K562 (cell line): ENCODE measurements at regions not wholly inside any gene's neighbourhood (a gene's known extent, or its start where the extent isn't known, plus 50 kb on each side); places are given as distances from the start of the nearest gene placed in this dataset.
A peak's percentile ranks its signal among the peaks of the same experiment; 100 is the strongest.

Source experiments
- BDP1 ChIP-seq: IDR thresholded peaks from 3 replicates; pipeline ENCODE4 v1.6.1; 2011; ENCODE audit not compliant: insufficient read length, insufficient read depth
- BRD4 ChIP-seq: fragments of 200-600 bp; sonication (generic); IDR thresholded peaks from 2 replicates; pipeline ENCODE4 v1.6.1; 2017; ENCODE audit warnings: inconsistent platforms
- DPF2 ChIP-seq: fragments of 450-650 bp; IDR thresholded peaks from 2 replicates; pipeline ENCODE4 v1.6.1; 2016
- ESRRB ChIP-seq: fragments of 250-450 bp; sonication (Bioruptor Pico); IDR thresholded peaks from 2 replicates; pipeline ENCODE4 v1.5.0; 2020; ENCODE audit warnings: mild to moderate bottlenecking, moderate library complexity, borderline replicate concordance
- HNRNPK ChIP-seq: fragments of 200-400 bp; formaldehyde crosslinking; IDR thresholded peaks from one replicate; pipeline ENCODE4 v1.6.1; 2018; ENCODE audit warnings: mild to moderate bottlenecking, low read depth, low read length; ENCODE audit not compliant: poor library complexity, severe bottlenecking
- NRF1 ChIP-seq, 2 experiments: fragments of 450-650 bp; IDR thresholded peaks in 1 of 2; conservative IDR thresholded peaks in 1 of 2; 2 replicates each; pipeline ENCODE4 v1.6.1; 2014; ENCODE audit warnings: mild to moderate bottlenecking in 2 of 2
- PTBP1 ChIP-seq: fragments of 200-400 bp; formaldehyde crosslinking; IDR thresholded peaks from 2 replicates; pipeline ENCODE4 v1.6.1; 2017; ENCODE audit warnings: low read depth, low read length
- RBFOX2 ChIP-seq: fragments of 200-400 bp; formaldehyde crosslinking; IDR thresholded peaks from 2 replicates; pipeline ENCODE4 v1.6.1; 2017; ENCODE audit warnings: low read depth, mild to moderate bottlenecking, low read length, moderate library complexity
- RFX7 ChIP-seq: fragments of 250-450 bp; sonication (Bioruptor Pico); IDR thresholded peaks from 2 replicates; pipeline ENCODE4 v1.5.1; 2021; ENCODE audit warnings: mild to moderate bottlenecking
- SMARCC2 ChIP-seq: fragments of 450-650 bp; IDR thresholded peaks from 2 replicates; pipeline ENCODE4 v1.6.1; 2017; ENCODE audit warnings: antibody characterized with exemption, moderate library complexity, mild to moderate bottlenecking, low read depth
- SNIP1 ChIP-seq: fragments of 450-650 bp; IDR thresholded peaks from 2 replicates; pipeline ENCODE4 v1.7.1; 2017; ENCODE audit warnings: low read depth, mild to moderate bottlenecking
- SOX6 ChIP-seq: fragments of 450-650 bp; IDR thresholded peaks from 2 replicates; pipeline ENCODE4 v1.6.1; 2014; ENCODE audit warnings: mild to moderate bottlenecking
- TAF9B ChIP-seq: fragments of 450-650 bp; IDR thresholded peaks from 2 replicates; pipeline ENCODE4 v1.6.1; 2018; ENCODE audit warnings: mild to moderate bottlenecking; ENCODE audit not compliant: partially characterized antibody
- TAL1 ChIP-seq: fragments of 450-650 bp; IDR thresholded peaks from 2 replicates; pipeline ENCODE4 v1.6.1; 2016; ENCODE audit warnings: mild to moderate bottlenecking
- XRCC4 ChIP-seq: IDR thresholded peaks from one replicate; pipeline ENCODE4 v1.6.1; 2011; ENCODE audit not compliant: insufficient read depth, insufficient read length; ENCODE audit errors: extremely low read depth
- ZNF12 ChIP-seq: sonication (generic); formaldehyde crosslinking; IDR thresholded peaks from 2 replicates; pipeline ENCODE4 v1.4.0; 2020; ENCODE audit warnings: mild to moderate bottlenecking, missing genetic modification reagents
- TF ChIP-seq, protein P1 (sequence below): IDR thresholded peaks from 2 replicates; pipeline ENCODE4 v1.6.1; 2011; ENCODE audit warnings: borderline replicate concordance, low read depth, mild to moderate bottlenecking, moderate library complexity, low read length; ENCODE audit not compliant: insufficient read depth, poor library complexity, severe bottlenecking
- TF ChIP-seq, protein P2 (sequence below): fragments of 250-450 bp; sonication (Bioruptor Pico); IDR thresholded peaks from 2 replicates; pipeline ENCODE4 v1.4.0; 2020; ENCODE audit warnings: mild to moderate bottlenecking, moderate library complexity
- TF ChIP-seq, protein P3 (sequence below): fragments of 450-650 bp; IDR thresholded peaks from 2 replicates; pipeline ENCODE4 v1.6.1; 2018; ENCODE audit not compliant: partially characterized antibody
- TF ChIP-seq, protein P4 (sequence below): sonication (generic); formaldehyde crosslinking; IDR thresholded peaks from 2 replicates; pipeline ENCODE4 v1.8.1; 2023; ENCODE audit warnings: mild to moderate bottlenecking, missing genetic modification reagents, moderate library complexity

DNA sequence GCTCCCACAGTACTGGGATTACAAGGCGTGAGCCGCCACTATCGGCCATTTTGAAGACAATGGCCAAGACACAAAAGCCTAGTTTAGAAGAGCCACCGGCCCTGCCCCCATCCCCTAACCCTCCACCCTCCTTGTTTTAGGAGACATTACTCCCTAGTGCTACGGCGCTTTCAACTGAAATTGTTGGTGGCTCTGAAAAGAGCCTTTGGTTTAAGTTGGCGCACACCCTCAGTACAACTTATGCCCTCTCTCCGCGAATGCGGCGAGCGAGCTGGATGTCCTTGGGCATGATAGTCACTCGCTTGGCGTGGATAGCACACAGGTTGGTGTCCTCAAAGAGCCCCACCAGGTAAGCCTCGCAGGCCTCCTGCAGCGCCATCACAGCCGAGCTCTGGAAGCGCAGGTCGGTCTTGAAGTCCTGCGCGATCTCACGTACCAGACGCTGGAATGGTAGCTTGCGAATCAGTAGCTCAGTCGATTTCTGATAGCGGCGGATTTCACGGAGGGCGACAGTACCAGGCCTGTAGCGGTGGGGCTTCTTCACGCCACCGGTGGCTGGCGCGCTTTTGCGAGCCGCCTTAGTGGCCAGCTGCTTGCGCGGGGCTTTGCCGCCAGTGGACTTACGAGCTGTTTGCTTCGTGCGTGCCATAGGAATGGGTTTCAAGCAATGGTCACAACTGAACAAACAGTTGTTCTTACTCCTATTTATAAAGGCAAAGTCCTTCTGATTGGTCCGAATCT, 114.9 kb upstream of the BTN3A2 start (continued):
- TF ChIP-seq, protein P1, sequence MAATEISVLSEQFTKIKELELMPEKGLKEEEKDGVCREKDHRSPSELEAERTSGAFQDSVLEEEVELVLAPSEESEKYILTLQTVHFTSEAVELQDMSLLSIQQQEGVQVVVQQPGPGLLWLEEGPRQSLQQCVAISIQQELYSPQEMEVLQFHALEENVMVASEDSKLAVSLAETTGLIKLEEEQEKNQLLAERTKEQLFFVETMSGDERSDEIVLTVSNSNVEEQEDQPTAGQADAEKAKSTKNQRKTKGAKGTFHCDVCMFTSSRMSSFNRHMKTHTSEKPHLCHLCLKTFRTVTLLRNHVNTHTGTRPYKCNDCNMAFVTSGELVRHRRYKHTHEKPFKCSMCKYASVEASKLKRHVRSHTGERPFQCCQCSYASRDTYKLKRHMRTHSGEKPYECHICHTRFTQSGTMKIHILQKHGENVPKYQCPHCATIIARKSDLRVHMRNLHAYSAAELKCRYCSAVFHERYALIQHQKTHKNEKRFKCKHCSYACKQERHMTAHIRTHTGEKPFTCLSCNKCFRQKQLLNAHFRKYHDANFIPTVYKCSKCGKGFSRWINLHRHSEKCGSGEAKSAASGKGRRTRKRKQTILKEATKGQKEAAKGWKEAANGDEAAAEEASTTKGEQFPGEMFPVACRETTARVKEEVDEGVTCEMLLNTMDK, result no peak
- TF ChIP-seq DPF2, result no peak
- no peak for TF ChIP-seq BDP1
- no peak; the same call in 1 of the 2 replicates for TF ChIP-seq ZNF12 (CRISPR knock-in tag)
- no peak for TF ChIP-seq RFX7 (CRISPR knock-in tag)
- peak; percentile 70 to 77 for TF ChIP-seq NRF1 (conservative IDR thresholded peaks at IDR 0.05 in 1 of 2, IDR thresholded peaks at IDR 0.05 in 1 of 2)
- no peak for TF ChIP-seq HNRNPK
- peak; percentile 96 for TF ChIP-seq RBFOX2
- TF ChIP-seq TAL1, result no peak
- no peak for TF ChIP-seq XRCC4
- TF ChIP-seq SOX6, result peak; percentile 39
- TF ChIP-seq, protein P2, sequence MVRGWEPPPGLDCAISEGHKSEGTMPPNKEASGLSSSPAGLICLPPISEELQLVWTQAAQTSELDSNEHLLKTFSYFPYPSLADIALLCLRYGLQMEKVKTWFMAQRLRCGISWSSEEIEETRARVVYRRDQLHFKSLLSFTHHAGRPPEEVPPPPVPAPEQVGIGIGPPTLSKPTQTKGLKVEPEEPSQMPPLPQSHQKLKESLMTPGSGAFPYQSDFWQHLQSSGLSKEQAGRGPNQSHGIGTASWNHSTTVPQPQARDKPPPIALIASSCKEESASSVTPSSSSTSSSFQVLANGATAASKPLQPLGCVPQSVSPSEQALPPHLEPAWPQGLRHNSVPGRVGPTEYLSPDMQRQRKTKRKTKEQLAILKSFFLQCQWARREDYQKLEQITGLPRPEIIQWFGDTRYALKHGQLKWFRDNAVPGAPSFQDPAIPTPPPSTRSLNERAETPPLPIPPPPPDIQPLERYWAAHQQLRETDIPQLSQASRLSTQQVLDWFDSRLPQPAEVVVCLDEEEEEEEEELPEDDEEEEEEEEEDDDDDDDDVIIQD (CRISPR knock-in tag), result no peak
- TF ChIP-seq, protein P3, sequence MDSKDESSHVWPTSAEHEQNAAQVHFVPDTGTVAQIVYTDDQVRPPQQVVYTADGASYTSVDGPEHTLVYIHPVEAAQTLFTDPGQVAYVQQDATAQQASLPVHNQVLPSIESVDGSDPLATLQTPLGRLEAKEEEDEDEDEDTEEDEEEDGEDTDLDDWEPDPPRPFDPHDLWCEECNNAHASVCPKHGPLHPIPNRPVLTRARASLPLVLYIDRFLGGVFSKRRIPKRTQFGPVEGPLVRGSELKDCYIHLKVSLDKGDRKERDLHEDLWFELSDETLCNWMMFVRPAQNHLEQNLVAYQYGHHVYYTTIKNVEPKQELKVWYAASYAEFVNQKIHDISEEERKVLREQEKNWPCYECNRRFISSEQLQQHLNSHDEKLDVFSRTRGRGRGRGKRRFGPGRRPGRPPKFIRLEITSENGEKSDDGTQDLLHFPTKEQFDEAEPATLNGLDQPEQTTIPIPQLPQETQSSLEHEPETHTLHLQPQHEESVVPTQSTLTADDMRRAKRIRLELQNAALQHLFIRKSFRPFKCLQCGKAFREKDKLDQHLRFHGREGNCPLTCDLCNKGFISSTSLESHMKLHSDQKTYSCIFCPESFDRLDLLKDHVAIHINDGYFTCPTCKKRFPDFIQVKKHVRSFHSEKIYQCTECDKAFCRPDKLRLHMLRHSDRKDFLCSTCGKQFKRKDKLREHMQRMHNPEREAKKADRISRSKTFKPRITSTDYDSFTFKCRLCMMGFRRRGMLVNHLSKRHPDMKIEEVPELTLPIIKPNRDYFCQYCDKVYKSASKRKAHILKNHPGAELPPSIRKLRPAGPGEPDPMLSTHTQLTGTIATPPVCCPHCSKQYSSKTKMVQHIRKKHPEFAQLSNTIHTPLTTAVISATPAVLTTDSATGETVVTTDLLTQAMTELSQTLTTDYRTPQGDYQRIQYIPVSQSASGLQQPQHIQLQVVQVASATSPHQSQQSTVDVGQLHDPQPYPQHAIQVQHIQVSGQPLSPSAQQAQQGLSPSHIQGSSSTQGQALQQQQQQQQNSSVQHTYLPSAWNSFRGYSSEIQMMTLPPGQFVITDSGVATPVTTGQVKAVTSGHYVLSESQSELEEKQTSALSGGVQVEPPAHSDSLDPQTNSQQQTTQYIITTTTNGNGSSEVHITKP, result no peak
- TF ChIP-seq, protein P4, sequence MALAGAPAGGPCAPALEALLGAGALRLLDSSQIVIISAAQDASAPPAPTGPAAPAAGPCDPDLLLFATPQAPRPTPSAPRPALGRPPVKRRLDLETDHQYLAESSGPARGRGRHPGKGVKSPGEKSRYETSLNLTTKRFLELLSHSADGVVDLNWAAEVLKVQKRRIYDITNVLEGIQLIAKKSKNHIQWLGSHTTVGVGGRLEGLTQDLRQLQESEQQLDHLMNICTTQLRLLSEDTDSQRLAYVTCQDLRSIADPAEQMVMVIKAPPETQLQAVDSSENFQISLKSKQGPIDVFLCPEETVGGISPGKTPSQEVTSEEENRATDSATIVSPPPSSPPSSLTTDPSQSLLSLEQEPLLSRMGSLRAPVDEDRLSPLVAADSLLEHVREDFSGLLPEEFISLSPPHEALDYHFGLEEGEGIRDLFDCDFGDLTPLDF (CRISPR knock-in tag), result 0 out of 2 replicates have a peak, but pooled peaks have one; percentile 47
- no peak for TF ChIP-seq SNIP1
- TF ChIP-seq BRD4, result 0 out of 2 replicates have a peak, but pooled peaks have one; percentile 83
- no peak for TF ChIP-seq ESRRB
- TF ChIP-seq TAF9B, result peak; percentile 14
- TF ChIP-seq PTBP1, result no peak
- TF ChIP-seq SMARCC2, result no peak
